Esophagus squamous epithelium (tissue), 5 donors: ENCODE measurements at regions not wholly inside any gene's neighbourhood (a gene's known extent, or its start where the extent isn't known, plus 50 kb on each side); places are given as distances from the start of the nearest gene placed in this dataset.

ENCODE experiments used
- DNase-seq: peaks from one replicate; lab custom pipeline; 2025; lab: John Stamatoyannopoulos, UW
- H3K27ac ChIP-seq, 4 donors: fragments of 200-600 bp; sonication (generic); one replicate each; pipeline ENCODE4 v1.5.1; 2016 to 2019; ENCODE audit warnings: mild to moderate bottlenecking in 1 of 4
- H3K27me3 ChIP-seq, 4 donors: fragments of 200-600 bp; sonication (generic); 1 replicate in 3 of 4; 2 replicates in 1 of 4; pipeline versions ENCODE4 v1.5.1 to v1.6.0; 2017 to 2021; ENCODE audit warnings: antibody characterized with exemption in 1 of 4
- H3K36me3 ChIP-seq, 3 donors: fragments of 200-600 bp; sonication (generic); one replicate each; pipeline ENCODE4 v1.5.1; 2016 to 2019
- H3K4me1 ChIP-seq, 3 donors: fragments of 200-600 bp; sonication (generic); one replicate each; pipeline ENCODE4 v1.5.1; 2017 to 2019
- H3K4me3 ChIP-seq, 4 donors: fragments of 200-600 bp; sonication (generic); 1 replicate in 3 of 4; 2 replicates in 1 of 4; pipeline ENCODE4 v1.5.1; 2016 to 2019; ENCODE audit warnings: mild to moderate bottlenecking in 2 of 4, moderate library complexity in 1 of 4
- H3K9me3 ChIP-seq, 3 donors: fragments of 200-600 bp; sonication (generic); one replicate each; pipeline ENCODE4 v1.5.1; 2016 to 2019
- POLR2A ChIP-seq, 4 donors: fragments of 450-650 bp; IDR thresholded peaks; one replicate each; pipeline ENCODE4 v1.6.1; 2017; ENCODE audit warnings: antibody characterized with exemption in 4 of 4, mild to moderate bottlenecking in 4 of 4, moderate library complexity in 3 of 4
- WGBS, 2 donors: methylation state at CpG; one replicate each; pipeline ENCODE4 v1.1.5; 2018; 5-methylcytosine and 5-hydroxymethylcytosine counted together
- intact Hi-C: fragments of 100-400 bp; cut with DNase I; formaldehyde crosslinking; loops from one replicate; pipeline ENCODE4 v1.15.0; 2022
- TF ChIP-seq, protein P1 (sequence below), 6 experiments: fragments of 450-650 bp in 4 of 6; fragments of 200-600 bp in 2 of 6; sonication (generic) in 2 of 6; IDR thresholded peaks; one replicate each; pipeline ENCODE4 v1.5.1; 2016 to 2019; ENCODE audit warnings: antibody characterized with exemption in 6 of 6, mild to moderate bottlenecking in 4 of 6, moderate library complexity in 4 of 6
- donor health status: DM: yes; HTN: yes; CAD: no.

DNA sequence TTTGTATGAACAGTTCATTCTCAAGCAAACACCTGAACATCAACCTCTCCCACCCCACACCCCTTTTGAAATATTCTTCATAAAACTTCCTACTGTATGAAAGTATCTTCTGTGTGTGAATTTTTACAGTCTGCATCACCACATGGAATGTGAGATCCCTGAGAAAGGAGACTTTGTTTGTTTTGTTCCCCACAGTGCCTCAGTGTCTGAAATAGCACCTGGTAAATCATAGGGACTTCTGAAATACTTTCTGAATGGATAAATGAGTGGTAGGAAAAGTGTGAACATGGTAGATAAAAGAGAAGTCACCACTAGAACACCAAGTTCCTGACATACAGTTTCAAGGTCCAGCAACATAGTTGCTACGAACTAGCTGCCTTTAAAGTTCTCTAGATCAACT lies 1071.2 kb downstream of the EFNB2 start:
- no peaks in the 10 kb centered on the region for H3K4me1 ChIP-seq
- no peaks in the 10 kb centered on the region for H3K9me3 ChIP-seq
- H3K36me3 ChIP-seq = no peaks in the 10 kb centered on the region
- no peak for TF ChIP-seq POLR2A (IDR thresholded peaks at IDR 0.05)
- TF ChIP-seq, protein P1, sequence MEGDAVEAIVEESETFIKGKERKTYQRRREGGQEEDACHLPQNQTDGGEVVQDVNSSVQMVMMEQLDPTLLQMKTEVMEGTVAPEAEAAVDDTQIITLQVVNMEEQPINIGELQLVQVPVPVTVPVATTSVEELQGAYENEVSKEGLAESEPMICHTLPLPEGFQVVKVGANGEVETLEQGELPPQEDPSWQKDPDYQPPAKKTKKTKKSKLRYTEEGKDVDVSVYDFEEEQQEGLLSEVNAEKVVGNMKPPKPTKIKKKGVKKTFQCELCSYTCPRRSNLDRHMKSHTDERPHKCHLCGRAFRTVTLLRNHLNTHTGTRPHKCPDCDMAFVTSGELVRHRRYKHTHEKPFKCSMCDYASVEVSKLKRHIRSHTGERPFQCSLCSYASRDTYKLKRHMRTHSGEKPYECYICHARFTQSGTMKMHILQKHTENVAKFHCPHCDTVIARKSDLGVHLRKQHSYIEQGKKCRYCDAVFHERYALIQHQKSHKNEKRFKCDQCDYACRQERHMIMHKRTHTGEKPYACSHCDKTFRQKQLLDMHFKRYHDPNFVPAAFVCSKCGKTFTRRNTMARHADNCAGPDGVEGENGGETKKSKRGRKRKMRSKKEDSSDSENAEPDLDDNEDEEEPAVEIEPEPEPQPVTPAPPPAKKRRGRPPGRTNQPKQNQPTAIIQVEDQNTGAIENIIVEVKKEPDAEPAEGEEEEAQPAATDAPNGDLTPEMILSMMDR (IDR thresholded peaks at IDR 0.05) = no peak
- DNase-seq = no peak
- no peak overlapping the region for H3K27ac ChIP-seq
- intact Hi-C loops = no loop called here
- 63 to 73% methylated on average over 1 of the region's 1 CpG for WGBS, 2 donors
- no peaks in the 10 kb centered on the region for H3K27me3 ChIP-seq
- H3K4me3 ChIP-seq = no peak overlapping the region

- intact Hi-C loops = no loop called here
- no peaks in the 10 kb centered on the region for H3K36me3 ChIP-seq
- no peaks in the 10 kb centered on the region for H3K4me1 ChIP-seq
- H3K27me3 ChIP-seq = no peaks in the 10 kb centered on the region
- no peak for DNase-seq
- H3K4me3 ChIP-seq = no peak overlapping the region
- 18 to 37% methylated on average over 2 of the region's 2 CpGs for WGBS, 2 donors
- TF ChIP-seq, protein P1 (IDR thresholded peaks at IDR 0.05) = no peak
- TF ChIP-seq POLR2A (IDR thresholded peaks at IDR 0.05) = no peak
- no peak overlapping the region for H3K27ac ChIP-seq
- no peaks in the 10 kb centered on the region for H3K9me3 ChIP-seq
Observed at GRCh38 chr13:105463011-105463501, 1072.4 kb downstream of the EFNB2 start.

DNA sequence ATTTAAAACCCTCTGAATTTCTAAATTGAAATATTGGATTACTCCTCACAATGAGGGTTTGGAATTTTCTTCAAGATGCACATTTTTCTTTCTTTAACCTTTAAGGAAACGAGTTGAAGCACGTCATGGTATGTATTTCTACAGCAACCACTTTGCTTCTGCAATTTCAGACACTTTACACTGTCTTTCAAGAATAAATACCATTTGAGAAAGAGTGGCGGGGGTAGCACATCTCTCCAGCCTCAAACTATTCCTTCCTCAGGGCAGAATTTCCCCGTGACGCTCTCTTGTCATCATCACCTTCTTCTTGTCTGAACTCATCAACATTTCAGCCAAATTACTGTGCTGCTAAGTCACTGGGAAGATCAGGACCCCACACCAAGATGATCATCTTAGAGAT lies 1073.4 kb downstream of the EFNB2 start:
- DNase-seq = no peak
- no peaks in the 10 kb centered on the region for H3K4me1 ChIP-seq
- intact Hi-C loops = no loop called here
- no peaks in the 10 kb centered on the region for H3K27me3 ChIP-seq
- no peak for TF ChIP-seq POLR2A (IDR thresholded peaks at IDR 0.05)
- TF ChIP-seq, protein P1 (IDR thresholded peaks at IDR 0.05) = no peak
- no peaks in the 10 kb centered on the region for H3K36me3 ChIP-seq
- H3K27ac ChIP-seq = no peak overlapping the region
- no peaks in the 10 kb centered on the region for H3K9me3 ChIP-seq
- no peak overlapping the region for H3K4me3 ChIP-seq
- WGBS, 2 donors = 32 to 40% methylated on average over 4 to 5 of the region's 5 CpGs

DNA sequence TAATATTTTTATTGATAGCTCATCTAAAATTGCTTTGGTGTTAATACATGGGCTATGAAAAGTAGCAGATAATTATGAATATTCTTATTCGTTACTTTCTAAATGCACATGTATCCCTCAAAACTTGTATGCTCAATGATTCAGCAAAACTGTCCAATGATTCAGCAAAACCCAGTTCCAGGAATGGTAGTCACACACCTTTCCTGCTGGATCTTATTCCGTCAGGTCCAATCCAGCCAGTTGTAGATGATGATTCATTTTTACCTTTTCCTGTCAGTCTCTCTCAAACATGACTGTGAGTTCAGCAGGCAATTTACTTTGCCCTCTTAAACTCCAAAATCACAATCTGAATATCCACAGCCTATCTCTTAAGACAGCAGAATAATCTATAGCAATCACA lies 1082.6 kb downstream of the EFNB2 start:
- TF ChIP-seq, protein P1 (IDR thresholded peaks at IDR 0.05) = no peak
- no peak for TF ChIP-seq POLR2A (IDR thresholded peaks at IDR 0.05)
- Histone ChIP-seq H3K4me1 (no peaks in the 10 kb centered on the region), H3K9me3 (no peaks in the 10 kb centered on the region), H3K4me3 (no peak overlapping the region), H3K27ac (no peak overlapping the region), H3K36me3 (no peaks in the 10 kb centered on the region), H3K27me3 (no peaks in the 10 kb centered on the region)
- intact Hi-C loops = no loop called here
- DNase-seq = no peak
- WGBS, 2 donors = 30 to 56% methylated on average over 2 of the region's 2 CpGs

- H3K9me3 ChIP-seq = no peaks in the 10 kb centered on the region
- TF ChIP-seq, protein P1 (IDR thresholded peaks at IDR 0.05) = no peak
- TF ChIP-seq POLR2A (IDR thresholded peaks at IDR 0.05) = no peak
- intact Hi-C loops = no loop called here
- H3K27me3 ChIP-seq = no peaks in the 10 kb centered on the region
- no peaks in the 10 kb centered on the region for H3K4me1 ChIP-seq
- WGBS, 2 donors = 64 to 82% methylated on average over 4 of the region's 4 CpGs
- no peak overlapping the region for H3K27ac ChIP-seq
- DNase-seq = no peak
- no peak overlapping the region for H3K4me3 ChIP-seq
- H3K36me3 ChIP-seq = no peaks in the 10 kb centered on the region
Observed at GRCh38 chr13:105450784-105451183, 1084.7 kb downstream of the EFNB2 start.
